ENCODE measurements at regions not wholly inside any gene's neighbourhood (a gene's known extent, or its start where the extent isn't known, plus 50 kb on each side); places are given as distances from the start of the nearest gene placed in this dataset.

DNA sequence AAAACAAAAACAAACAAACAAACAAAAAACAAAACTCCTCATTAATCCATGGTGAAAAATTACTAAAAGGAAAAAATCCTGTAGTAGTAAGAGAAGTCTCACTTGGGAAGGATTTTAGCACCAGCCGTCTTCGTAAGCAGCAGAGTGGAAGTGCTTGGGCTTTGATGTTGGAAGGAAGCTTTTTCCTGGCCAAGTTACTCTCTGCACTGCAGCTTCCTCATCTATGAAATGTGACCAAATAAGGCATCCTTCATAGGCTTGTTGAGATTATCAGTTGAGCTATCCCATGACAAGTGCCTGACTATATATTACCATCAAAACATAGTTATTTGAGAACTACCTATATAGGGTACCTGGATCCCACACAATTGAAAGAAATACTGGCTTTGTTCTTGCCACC is 436.4 kb upstream of the ONECUT1 start:
- TF ChIP-seq, protein P1, sequence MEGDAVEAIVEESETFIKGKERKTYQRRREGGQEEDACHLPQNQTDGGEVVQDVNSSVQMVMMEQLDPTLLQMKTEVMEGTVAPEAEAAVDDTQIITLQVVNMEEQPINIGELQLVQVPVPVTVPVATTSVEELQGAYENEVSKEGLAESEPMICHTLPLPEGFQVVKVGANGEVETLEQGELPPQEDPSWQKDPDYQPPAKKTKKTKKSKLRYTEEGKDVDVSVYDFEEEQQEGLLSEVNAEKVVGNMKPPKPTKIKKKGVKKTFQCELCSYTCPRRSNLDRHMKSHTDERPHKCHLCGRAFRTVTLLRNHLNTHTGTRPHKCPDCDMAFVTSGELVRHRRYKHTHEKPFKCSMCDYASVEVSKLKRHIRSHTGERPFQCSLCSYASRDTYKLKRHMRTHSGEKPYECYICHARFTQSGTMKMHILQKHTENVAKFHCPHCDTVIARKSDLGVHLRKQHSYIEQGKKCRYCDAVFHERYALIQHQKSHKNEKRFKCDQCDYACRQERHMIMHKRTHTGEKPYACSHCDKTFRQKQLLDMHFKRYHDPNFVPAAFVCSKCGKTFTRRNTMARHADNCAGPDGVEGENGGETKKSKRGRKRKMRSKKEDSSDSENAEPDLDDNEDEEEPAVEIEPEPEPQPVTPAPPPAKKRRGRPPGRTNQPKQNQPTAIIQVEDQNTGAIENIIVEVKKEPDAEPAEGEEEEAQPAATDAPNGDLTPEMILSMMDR (IDR thresholded peaks at IDR 0.05): no peak
- no peak for TF ChIP-seq POLR2A (IDR thresholded peaks at IDR 0.05)
